Stimulated activated CD8-positive, alpha-beta memory T cell treated with anti-CD3 and anti-CD28 coated beads, Interleukin-4, amount 100 ng/mL, for 24 hours (primary cell): ENCODE measurements at regions not wholly inside any gene's neighbourhood (a gene's known extent, or its start where the extent isn't known, plus 50 kb on each side); places are given as distances from the start of the nearest gene placed in this dataset.

Experiments
- DNase-seq: peaks from one replicate; pipeline ENCODE4 v3.0.0-alpha.2; 2020; ENCODE audit warnings: low read depth

DNA sequence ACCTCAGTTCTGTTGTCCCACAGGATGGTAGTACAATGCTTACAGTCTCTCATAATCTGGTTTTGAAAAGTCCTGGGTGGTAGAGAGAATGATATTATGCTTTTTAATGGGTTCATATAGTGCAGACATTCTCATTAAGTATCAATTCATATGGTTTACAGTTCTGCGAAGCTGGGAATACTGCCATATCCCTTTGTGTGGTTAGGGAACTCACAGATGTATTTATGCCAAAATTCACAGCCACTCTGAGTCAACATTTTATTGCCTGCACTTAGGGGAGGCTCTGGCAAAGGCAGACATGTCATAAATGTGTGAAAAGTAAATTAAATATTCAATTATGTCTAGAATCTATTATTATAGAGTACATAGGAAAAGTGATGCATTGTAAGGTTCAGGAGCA is 808.2 kb downstream of the SUCLG1 start:
- DNase-seq, result no peak

DNA sequence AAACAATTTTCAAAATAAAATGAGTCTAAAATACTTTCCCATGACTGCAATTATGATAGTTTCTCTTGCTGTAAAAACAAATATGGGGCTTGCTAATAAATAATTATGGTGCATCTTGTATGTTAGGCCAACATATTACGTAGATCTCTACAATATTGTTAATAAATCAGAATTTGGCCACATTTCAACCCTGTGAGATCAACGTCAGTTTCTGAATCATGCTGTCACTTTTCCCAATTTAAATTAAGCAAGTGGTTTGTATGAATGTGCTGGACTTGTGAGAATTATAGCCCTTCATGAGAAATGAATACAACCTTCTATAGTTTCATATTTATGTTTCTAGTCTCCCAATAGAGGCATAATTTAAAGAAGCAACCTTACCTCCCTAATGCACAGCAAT is 808.9 kb downstream of the SUCLG1 start:
- DNase-seq, result no peak

DNA sequence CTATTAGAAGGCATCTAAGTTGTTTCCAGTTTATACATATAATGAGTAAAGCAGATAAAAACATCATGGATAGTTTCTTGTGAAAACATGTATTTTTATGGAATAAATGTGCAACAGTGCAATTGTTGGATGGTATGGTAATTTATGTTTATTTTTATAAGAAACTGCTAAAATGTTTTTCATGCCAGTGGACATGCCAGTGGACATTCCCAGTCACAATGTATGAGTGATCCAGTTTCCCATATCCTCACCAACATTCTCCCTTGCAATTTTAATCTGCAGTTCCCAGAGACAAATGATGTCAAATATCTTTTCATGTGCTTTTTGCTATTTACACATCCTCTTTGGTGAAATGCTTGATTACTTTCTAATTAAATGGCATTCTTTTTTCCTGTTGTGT is 818.6 kb downstream of the SUCLG1 start:
- no peak for DNase-seq

DNA sequence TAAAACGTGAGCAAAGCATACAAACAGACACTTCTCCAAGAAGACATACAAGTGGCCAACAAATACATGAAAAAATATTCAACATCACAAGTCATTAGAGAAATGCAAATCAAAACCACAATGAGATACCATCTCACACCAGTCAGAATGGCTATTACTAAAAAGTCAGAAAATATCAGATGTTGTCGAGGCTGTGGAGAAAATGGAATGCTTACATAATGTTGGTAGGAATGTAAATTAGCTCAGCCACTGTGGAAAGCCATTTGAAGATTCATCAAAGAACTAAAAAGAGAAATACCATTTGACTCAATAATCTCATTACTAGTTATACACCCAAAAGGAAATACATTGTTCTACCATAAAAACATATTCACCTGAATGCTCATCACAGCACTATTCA is 825.7 kb downstream of the SUCLG1 start:
- no peak for DNase-seq

DNA sequence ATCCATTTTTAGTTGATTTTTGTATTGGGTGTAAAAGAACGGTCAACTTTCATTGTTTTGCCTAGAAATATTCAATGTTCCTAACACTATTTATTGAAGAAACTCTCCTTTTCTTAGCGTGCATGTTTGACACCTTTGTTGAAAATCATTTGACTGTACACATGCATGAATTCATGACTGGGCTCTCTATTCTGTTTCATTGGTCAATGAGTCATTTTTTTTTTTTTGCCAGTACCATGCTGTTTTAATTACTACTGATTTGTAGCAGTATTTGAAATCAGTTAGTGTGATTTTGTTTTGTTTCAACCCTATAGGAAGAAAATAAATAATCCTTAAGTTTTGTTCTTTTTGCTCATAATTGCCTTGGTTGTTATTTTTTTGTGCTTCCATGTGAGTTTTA is 828.7 kb downstream of the SUCLG1 start:
- DNase-seq, result no peak

DNA sequence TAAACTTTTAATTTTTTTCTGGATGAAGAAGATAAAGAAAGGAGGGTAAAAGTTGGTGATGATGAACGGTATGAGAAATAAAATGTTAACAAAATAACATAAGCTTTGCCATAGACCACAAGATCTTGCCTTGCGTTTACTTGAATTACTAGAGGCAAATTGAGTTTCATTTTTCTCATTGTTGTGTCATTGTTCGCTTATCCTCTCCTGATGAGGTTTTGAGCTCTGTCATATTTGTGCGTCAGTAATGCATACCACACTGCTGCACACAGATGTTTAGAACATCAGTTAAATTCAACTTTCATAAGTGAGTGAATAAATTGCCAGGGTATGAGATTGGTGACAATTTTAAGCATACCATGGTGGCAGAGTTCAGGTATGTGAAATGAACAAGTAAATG is 843.6 kb downstream of the SUCLG1 start:
- no peak for DNase-seq

DNA sequence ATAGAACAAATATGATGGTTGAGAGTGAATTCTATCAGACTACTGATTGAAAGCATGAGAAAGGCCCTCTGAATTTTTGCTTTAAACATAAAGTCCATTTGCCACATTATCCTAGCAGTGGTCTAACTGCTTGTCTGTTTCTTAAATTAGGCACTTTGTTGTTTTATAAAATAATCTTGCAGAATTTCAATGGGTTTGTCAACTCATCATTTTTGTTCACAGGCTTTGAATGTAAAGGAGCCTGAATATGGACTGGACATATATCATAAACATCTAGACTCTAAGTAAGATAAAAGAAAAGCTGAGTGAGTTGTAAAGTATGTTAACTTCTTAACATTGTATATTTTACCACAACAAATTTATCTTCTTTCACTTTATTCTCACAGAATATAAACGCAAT is 845.9 kb downstream of the SUCLG1 start:
- no peak for DNase-seq

DNA sequence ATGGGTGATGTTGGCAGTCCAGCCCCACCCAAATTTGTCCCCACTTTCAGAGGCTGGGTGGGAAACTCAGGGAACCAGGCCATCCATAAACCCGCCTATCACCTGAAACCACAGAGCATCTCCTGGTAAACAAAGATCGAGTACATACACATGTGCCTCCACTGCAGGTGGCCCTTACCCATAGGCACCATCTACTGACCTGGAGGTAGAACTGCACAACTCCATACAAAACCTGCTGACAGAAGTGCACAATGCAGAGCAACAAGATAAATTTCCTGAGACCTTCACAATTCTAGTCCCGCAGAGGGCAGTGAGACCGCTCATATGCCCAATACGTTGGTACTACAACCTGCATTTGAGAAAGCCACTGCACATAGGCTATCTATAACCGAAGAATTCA is 856.3 kb downstream of the SUCLG1 start:
- DNase-seq, result no peak

DNA sequence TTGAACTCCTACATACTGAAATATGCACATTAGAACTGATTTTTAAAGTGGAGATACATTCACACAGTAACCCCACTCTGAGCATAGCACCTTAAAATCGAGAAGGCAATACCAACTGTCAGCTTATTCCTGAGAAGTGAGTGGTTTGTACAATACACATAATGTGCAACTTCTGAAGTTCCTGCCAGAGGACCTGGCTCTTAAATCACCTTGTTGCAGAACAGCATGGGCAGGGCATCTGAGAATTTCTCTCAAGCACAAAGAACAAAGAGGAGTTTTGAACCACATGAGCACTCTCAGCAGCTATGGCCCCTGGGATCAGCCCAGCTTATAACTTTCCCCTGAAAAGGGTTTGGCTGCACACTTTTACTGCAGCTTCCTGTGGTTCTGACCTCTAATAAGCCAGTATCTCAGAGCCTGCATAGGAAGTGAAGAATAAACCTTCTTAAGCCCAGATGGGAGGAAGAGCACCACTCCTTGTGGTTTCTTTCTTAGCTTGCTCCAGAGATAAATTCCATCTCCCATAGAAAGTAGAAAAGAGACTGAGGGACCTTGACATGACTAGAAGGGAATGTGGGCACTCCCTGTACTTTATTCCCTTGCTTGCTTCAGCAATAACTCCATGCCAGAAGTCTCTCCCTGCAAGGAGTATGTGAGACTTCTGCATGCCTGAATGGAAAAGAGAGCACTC is 862.3 kb downstream of the SUCLG1 start:
- DNase-seq, result no peak

DNA sequence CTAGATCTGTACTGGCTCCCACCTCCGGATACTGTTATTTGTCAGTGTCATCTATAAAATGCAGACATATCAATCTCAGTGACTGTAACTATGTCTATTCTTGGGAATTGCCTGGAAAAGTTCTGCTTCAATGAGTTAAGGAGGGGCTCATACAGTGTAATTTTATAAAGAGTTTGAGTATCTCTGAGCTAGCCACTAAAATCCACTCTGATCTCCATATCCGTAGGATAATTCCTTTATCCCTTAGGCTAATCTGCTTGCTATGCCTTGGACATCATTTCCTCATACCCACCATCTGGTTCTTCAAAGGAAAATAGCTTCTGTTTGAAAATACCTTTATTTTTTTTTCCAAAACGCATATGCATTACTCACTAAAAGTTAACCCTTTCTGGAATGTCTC is 863.2 kb downstream of the SUCLG1 start:
- no peak for DNase-seq

DNA sequence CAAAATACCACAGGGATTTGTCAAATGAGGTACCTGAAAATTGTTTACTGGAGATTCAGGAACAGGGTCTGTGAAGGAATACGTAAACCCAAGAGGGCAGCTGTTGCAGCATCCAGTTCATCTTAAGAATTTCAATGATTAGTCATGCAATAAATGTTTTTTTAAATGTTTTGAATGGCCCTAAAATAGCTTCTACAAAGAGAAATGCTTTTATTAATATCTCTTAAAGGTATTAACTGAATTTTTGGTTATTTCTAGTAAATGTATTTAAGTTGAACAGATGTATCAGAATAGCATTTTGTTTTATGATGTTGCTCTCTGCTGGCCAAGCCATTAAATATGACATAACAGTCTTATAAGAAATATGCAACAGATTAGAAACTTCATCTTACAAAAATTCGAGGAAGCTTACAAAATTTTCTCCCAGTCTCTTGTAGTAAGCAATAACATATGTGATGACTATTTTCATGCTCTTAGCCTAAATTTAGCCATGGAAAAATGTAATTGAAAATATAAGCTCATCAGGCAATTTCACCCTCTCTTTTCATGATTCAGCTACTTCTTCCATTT is 863.9 kb downstream of the SUCLG1 start:
- DNase-seq, result no peak

DNA sequence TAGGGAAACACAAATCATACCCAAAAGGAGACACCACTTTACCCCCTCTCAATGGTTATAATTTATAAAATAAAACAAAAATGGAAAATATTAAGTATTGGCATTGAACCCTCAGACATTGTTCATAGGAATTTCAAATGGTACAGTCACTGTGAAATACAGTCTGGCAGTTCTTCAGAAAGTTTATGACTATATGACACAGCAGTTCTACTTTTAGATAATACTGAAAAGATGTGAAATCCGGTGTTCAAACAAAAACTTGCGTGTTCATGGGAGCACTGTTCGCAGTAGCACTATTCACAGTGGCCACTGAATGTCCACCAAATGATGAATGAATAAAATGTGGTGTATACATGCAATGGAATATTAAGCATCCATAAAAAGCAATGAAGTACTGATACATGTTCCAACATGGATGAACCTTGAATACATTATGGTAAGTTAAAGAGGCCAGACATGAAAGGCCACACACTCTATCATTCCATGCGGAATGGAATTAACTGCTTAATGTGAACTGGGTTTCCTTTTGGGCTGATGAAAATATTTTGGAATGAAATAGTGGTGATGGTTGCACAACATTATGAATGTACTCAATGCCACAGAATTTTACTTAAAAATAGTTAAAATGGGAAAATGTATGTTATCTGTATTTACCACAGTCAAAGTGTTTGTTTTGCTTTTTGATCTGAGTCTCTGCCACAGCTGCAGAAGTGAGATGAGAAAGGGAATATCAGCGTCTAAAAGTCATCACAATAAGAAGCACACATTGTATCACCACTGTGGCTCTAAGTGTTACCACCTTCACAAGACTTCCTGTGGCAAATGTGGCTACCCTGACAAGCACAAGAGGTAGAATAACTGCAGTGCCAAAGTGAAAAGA is 864.6 kb downstream of the SUCLG1 start:
- DNase-seq, result no peak

DNA sequence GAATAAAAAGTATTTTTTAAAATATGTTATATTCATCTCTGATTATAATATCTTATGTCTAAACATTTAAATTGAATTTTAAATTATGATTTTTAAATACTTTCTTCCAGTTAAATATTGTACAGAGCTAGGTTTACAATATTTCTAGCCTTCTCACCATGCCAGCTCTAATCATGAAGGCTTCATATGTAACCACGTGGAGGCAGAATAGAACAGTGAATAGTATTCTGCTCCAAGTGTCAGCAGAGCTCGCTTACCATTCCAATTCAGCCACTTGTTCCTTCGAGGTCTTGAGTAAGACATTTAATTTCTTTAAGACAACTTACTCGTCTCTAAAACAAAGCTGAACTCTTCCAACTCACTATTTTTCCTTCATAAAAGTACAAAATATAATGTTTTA is 871.8 kb downstream of the SUCLG1 start:
- no peak for DNase-seq

DNA sequence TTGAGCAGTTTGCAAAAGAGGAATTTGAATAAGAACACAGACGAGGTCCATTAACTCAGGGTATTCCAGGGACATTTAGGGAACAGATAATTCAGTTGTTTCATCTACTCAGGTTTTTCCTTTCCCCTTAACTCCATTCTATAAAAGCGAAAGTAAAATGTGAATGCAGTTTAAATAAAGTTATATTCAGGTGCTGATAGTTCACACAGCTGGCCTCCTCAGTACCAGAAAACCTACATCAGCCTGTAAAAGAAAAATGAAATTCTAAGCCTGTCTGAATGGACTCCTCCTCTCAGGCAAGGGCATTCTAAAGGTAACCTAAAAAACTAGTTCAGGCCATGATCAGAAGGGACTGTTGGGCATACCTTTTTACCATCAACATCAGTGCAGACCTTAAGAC is 873.8 kb downstream of the SUCLG1 start:
- DNase-seq, result no peak

DNA sequence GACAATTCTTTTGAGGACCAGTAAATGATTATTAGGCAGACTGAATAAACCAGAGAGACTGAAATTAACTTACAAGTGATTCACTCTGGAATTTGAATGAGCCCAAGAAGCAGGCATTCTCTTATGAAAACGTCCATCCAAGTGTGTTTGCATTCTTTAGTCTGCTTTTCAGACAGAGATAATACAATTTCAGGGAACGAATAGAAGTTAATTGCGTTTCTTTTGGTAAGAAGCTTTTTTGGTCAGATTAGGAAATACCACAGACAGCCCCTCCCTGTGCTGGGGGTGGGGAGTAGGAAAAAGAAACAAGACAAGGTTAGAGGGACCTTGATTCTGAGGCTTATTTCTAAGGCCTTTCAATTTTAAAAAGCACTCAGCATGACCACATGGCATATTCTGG is 874.4 kb downstream of the SUCLG1 start:
- DNase-seq, result no peak

DNA sequence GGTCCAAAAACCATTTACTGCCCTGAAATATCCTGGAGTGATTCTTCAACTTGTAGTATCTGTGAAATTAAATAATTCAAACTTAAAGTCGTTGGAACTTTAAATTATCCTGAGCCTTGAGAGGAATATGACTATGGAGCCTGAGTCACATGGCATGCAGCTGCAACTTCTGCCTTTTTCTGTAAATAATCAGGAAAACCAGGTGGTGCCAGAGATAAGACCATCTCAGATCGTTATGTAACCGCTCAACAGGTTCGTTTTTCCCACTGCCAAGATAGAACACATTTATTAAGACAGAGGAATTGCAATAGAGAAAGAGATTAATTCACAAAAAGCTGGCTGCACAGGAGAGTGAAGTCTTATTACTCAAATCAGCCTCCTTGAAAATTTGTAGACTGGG is 876.5 kb downstream of the SUCLG1 start:
- no peak for DNase-seq

DNA sequence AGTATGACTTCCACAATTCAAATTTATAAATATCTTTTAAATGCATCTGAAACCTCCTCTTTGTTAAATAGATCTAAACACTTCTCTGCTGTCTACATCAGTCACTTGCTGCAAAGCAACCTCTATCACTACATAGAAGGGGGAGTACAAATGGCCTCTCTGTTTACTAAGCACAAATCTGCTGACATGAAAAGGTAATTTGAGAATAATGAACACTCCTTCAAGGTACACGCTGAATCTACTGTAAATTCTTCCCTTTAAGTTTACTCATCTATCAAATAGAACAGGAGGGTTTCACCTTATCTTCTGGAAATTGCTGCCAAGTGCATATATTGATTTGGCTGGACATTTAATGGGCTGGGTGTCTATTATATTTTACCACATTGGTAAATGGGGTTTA is 879.6 kb downstream of the SUCLG1 start:
- DNase-seq, result no peak

DNA sequence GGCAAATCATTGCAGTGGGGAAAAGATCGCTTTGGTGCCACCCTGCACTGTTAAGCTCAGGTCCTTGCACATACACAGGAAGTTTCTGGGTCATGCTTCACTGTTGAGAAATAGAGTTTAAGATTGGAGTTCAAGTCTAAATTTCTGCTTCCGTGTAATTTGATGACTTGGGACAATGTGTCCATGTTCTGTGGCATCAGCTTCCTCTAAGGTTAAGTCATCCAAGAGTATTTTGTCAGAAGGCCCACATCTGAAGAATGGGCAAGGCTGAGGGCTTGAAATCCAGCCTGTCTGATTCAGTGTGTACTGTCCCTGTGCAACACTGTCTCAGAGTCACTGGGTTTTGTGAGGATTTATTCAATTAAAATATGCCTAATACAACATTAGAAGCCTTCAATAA is 880.7 kb downstream of the SUCLG1 start:
- no peak for DNase-seq

DNA sequence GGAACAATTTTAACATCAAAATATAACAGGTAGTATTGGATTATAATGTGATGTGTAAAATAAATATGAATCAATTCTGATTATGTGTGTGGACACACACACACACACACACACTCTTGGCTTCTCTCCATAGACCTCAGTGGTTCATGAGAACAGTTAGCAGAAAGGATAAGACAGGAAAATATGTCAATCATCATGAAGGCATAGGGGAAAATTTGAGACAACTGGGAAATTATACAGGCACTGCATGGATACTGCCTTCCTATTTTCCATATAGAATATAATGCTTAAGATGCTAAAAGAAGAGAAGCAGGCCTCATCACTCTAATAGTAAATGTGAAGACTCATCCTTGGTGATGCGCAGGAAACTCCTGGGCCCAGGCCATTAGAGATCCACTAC is 884.5 kb downstream of the SUCLG1 start:
- DNase-seq, result no peak

DNA sequence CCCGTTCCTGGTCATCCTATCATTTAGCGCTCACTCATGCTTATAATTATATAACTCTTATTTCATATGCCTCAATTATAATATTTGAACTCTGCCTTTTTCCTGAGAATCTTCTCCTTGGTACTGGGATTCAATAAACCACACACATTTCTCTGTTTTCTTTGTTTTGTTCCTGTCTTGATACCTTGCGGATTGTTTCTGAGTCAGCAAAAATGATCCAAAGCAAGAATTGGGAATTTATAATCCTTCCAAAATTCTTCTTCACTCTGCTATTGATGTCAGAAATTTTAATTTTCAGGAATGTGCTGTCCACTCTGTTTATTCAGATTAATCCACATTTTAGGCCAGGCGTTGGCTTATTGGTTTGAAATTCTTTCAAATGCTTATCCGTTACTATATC is 886.0 kb downstream of the SUCLG1 start:
- no peak for DNase-seq

DNA sequence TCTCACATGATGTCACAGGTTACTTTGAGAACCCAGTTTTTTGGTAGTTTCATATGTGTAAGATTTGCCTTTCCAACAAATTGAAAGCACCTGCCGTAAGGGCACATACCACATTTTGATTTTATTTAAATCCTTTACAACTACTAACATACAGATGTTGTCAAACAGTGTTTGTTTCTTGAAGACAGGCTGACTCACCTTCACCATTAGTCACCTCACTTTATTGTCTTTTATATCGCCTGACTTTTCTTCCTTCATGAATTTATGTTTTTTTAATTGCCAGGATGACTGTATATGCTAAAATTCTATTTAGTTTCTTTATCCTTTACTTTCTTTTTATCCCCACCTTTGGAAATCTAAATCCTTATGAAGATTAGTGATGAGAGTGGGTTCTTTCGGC is 886.7 kb downstream of the SUCLG1 start:
- DNase-seq, result no peak

DNA sequence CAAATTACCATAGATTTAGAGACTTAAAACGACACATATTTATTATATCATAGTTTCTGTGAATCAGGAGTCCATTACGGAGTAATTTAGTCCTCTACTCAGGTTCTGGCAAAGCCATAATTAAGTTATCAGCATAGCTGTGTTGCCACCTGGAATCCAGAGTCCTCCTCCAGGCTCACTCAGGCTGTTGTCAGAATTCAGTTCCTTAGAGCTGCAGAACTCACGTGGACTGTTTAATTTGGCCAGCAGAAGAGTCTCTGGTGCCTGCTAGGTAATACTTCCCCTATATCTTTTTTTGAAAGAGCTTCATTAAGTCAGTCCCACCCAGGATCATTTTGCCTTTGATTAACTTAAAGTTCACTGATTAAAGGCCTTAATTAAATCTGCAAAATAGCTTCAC is 891.5 kb downstream of the SUCLG1 start:
- DNase-seq, result no peak

DNA sequence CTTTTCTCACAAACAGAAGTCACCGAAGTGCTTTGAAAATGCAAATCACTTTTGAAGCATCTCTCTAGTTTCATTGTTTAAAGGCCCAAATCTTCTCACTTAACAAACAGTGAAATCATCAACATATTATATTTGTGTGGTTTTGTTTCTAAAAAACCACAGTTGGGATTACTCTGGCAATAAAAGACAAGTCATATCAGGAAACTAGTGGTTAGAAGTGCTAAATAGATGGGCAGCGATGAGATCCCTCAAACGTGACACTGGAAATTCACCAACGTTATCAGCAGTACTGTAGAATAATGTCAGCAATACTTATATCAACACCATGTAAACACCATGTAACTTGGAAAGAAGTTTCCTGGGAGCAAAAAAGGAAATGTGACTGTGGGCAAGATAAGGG is 893.5 kb downstream of the SUCLG1 start:
- no peak for DNase-seq

DNA sequence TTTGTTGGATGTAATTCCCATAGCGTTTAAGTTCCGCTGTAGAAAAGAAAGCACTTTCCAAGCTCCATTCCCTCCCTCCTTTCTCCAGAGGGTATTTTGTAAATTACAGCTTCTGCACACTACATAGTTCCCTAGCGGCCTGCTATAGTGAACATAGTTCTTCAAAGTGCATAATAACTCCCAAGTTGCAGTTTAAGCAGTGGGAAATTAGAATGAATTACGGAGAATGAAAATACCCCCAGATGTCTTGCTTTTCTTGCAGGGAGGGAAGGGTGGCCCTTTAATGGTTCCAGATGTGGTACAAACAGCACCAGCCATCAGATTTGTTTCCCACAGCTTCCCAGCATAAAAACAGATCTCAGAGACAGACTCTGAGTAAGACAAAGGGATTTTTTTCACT is 893.9 kb downstream of the SUCLG1 start:
- no peak for DNase-seq
